ENCODE measurements at regions not wholly inside any gene's neighbourhood (a gene's known extent, or its start where the extent isn't known, plus 50 kb on each side); places are given as distances from the start of the nearest gene placed in this dataset.

DNA sequence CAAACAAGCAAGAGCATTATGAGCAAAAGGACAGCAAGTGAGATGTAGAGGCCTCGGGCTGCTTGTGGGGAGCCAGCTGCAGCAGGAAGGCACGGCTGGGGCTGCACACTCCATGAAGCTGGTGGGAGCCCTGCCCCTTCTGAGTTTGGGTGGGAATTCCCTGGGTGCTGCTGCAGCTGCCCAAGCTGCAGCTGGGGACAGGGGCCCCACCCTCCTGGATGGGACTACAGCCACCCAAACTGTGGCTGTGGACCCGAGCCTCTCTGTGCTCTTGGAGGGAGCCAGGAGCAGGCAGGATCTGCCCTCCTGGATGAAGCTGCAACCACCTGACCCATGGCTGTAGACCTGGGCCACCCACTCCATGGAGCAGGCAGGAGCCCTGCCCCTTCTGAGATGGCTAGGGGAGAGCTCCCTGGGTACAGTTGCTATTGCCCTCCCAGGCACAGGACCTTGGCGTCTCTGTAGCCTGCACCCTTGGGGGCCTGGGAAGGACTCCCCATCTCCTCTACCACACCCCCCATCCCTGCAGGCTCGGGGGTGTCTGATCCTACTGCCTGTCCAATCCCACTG is 159.1 kb downstream of the ERCC6L2 start:
- Histone ChIP-seq H3K27me3 (ENCODE audit: control insufficient read depth in 2 of 2, insufficient read depth in 2 of 2, low read length in 2 of 2) (no peaks in the 10 kb centered on the region), H3K27ac (ENCODE audit: insufficient read depth, low read depth, low read length) (no peak overlapping the region), H2AFZ (ENCODE audit: low read depth, low read length) (no peak overlapping the region), H3K4me3 (replicated peaks in 1 of 3; ENCODE audit: insufficient read depth in 1 of 3, low read depth in 1 of 3, low read length in 3 of 3) (no peak overlapping the region), H3K9me3 (replicated peaks; ENCODE audit: control insufficient read depth, insufficient read depth, low read length) (no peaks in the 10 kb centered on the region), H3K9ac (replicated peaks; ENCODE audit: extremely low read depth, insufficient read depth, low read length) (no peak overlapping the region), H3K36me3 (ENCODE audit: control insufficient read depth in 2 of 2, extremely low read depth in 1 of 2, insufficient read depth in 2 of 2, low read length in 2 of 2) (no peaks in the 10 kb centered on the region), H3K79me2 (ENCODE audit: control insufficient read depth, insufficient read depth, low read length) (no peaks in the 10 kb centered on the region), H3K4me2 (ENCODE audit: insufficient read depth, low read length) (no peak overlapping the region), H4K20me1 (replicated peaks; ENCODE audit: control insufficient read depth, extremely low read depth, insufficient read depth, low read length) (no peaks in the 10 kb centered on the region), H3K9me1 (replicated peaks; ENCODE audit: control insufficient read depth, extremely low read depth, insufficient read depth, low read length) (no peaks in the 10 kb centered on the region), H3K4me1 (ENCODE audit: control insufficient read depth, extremely low read depth, insufficient read depth, low read length) (no peaks in the 10 kb centered on the region)
- FAIRE-seq (no peak), DNase-seq (ENCODE audit: low read depth, low spot score) (no peak)
- intact Hi-C loops (cut with micrococcal nuclease), result no loop called here
- dilution Hi-C loops (cut with MboI; ENCODE audit: extremely low pct_ligation_motif_present, low sequenced_read_pairs), result no loop called here
- BruUV-seq (replicated peaks), result no TSS peak
- TF ChIP-seq, protein P1, sequence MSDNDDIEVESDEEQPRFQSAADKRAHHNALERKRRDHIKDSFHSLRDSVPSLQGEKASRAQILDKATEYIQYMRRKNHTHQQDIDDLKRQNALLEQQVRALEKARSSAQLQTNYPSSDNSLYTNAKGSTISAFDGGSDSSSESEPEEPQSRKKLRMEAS (IDR thresholded peaks at IDR 0.05; ENCODE audit: insufficient read depth, insufficient read length), result no peak
- no peak for TF ChIP-seq GATA2 (IDR thresholded peaks at IDR 0.05; ENCODE audit: insufficient read depth, insufficient read length, low read depth, low read length)
- TF ChIP-seq, protein P2, sequence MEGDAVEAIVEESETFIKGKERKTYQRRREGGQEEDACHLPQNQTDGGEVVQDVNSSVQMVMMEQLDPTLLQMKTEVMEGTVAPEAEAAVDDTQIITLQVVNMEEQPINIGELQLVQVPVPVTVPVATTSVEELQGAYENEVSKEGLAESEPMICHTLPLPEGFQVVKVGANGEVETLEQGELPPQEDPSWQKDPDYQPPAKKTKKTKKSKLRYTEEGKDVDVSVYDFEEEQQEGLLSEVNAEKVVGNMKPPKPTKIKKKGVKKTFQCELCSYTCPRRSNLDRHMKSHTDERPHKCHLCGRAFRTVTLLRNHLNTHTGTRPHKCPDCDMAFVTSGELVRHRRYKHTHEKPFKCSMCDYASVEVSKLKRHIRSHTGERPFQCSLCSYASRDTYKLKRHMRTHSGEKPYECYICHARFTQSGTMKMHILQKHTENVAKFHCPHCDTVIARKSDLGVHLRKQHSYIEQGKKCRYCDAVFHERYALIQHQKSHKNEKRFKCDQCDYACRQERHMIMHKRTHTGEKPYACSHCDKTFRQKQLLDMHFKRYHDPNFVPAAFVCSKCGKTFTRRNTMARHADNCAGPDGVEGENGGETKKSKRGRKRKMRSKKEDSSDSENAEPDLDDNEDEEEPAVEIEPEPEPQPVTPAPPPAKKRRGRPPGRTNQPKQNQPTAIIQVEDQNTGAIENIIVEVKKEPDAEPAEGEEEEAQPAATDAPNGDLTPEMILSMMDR (IDR thresholded peaks at IDR 0.05; ENCODE audit: extremely low read depth in 1 of 2, insufficient read depth in 1 of 2, low read depth in 1 of 2, low read length in 2 of 2), result no peak
- no peak for TF ChIP-seq EZH2 (IDR thresholded peaks at IDR 0.05; ENCODE audit: borderline replicate concordance, low read depth, low read length, severe bottlenecking)
- TF ChIP-seq JUN (IDR thresholded peaks at IDR 0.05; ENCODE audit: borderline replicate concordance, insufficient read depth, insufficient read length, low read depth), result no peak
- no peak for TF ChIP-seq POLR2AphosphoS5 (IDR thresholded peaks at IDR 0.05; ENCODE audit: insufficient read depth, low read depth, low read length)
- no peak for TF ChIP-seq FOS (IDR thresholded peaks at IDR 0.05; ENCODE audit: borderline replicate concordance, insufficient read depth, low read length)
- no peak for TF ChIP-seq POLR2A (IDR thresholded peaks at IDR 0.05; ENCODE audit: low read depth, low read length)
- no peak for TF ChIP-seq MYC (IDR thresholded peaks at IDR 0.05; ENCODE audit: low read depth, low read length)
- POLR2A ChIA-PET, result no interaction called here
- CTCF ChIA-PET, result interaction anchor here (1.6 kb wide), 1 partner anchor 24 kb away, joined by 4 read pairs; no protein-coding TSS in a partner anchor

Measured in endothelial cell of umbilical vein (primary cell).